IMR-90 (cell line): ENCODE measurements at regions not wholly inside any gene's neighbourhood (a gene's known extent, or its start where the extent isn't known, plus 50 kb on each side); places are given as distances from the start of the nearest gene placed in this dataset.

Experiments
- FOS ChIP-seq: fragments of 150-350 bp; IDR thresholded peaks from 2 replicates; pipeline ENCODE4 v1.6.1; 2016; ENCODE audit warnings: low read depth, low read length
- MAFK ChIP-seq: IDR thresholded peaks from 2 replicates; pipeline ENCODE4 v1.6.1; 2012; ENCODE audit warnings: low read depth, low read length, improper control_type of control experiment
- MAZ ChIP-seq: IDR thresholded peaks from 2 replicates; pipeline ENCODE4 v1.6.1; 2012; ENCODE audit warnings: low read depth, mild to moderate bottlenecking, low read length, improper control_type of control experiment, moderate library complexity, borderline replicate concordance
- POLR2A ChIP-seq: IDR thresholded peaks from 2 replicates; pipeline ENCODE4 v1.6.1; 2012; ENCODE audit warnings: mild to moderate bottlenecking, low read depth, low read length
- RAD21 ChIP-seq: IDR thresholded peaks from 2 replicates; pipeline ENCODE4 v1.6.1; 2012; ENCODE audit warnings: low read length, improper control_type of control experiment
- RCOR1 ChIP-seq: IDR thresholded peaks from 2 replicates; pipeline ENCODE4 v1.6.1; 2012; ENCODE audit warnings: mild to moderate bottlenecking, low read length, improper control_type of control experiment; ENCODE audit not compliant: insufficient replicate concordance
- TF ChIP-seq, protein P1 (sequence below): conservative IDR thresholded peaks from 2 replicates; pipeline ENCODE4 v1.5.1; 2012; ENCODE audit warnings: mild to moderate bottlenecking, low read depth, low read length, improper control_type of control experiment

DNA sequence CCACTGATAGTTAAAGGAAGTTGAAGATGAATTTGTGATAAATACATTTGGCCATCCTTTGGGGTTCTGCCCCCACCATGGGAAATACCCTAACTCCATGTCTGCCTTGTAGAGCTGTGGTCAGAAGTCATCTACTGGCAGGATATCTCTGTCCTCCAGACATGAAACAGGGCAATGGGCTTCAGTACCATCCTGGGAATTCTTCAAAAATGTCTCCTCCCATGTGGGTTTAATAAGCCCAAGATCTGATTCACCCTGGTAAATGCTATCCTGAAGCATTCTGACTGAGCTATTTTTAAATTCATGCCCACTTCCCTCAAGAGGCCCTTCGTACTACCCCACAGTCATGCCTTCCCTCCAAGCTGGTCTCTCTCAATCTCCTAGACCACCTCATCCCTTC lies 113.7 kb upstream of the SLC25A36 start:
- TF ChIP-seq, protein P1, sequence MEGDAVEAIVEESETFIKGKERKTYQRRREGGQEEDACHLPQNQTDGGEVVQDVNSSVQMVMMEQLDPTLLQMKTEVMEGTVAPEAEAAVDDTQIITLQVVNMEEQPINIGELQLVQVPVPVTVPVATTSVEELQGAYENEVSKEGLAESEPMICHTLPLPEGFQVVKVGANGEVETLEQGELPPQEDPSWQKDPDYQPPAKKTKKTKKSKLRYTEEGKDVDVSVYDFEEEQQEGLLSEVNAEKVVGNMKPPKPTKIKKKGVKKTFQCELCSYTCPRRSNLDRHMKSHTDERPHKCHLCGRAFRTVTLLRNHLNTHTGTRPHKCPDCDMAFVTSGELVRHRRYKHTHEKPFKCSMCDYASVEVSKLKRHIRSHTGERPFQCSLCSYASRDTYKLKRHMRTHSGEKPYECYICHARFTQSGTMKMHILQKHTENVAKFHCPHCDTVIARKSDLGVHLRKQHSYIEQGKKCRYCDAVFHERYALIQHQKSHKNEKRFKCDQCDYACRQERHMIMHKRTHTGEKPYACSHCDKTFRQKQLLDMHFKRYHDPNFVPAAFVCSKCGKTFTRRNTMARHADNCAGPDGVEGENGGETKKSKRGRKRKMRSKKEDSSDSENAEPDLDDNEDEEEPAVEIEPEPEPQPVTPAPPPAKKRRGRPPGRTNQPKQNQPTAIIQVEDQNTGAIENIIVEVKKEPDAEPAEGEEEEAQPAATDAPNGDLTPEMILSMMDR: no peak
- TF ChIP-seq MAZ: no peak
- TF ChIP-seq MAFK: no peak
- no peak for TF ChIP-seq FOS
- TF ChIP-seq RCOR1: no peak
- TF ChIP-seq RAD21: no peak
- TF ChIP-seq POLR2A: no peak
